GM21360 (cell line): ENCODE measurements at regions not wholly inside any gene's neighbourhood (a gene's known extent, or its start where the extent isn't known, plus 50 kb on each side); places are given as distances from the start of the nearest gene placed in this dataset.
"Not testable (repeated sequence)": the region's sequence is repeated elsewhere in the genome, so short reads cannot be mapped to it uniquely, and the experiment has no call there.

Experiments
- ATAC-seq: cut with Tn5 transposase; IDR thresholded peaks from one replicate; pipeline ENCODE4 v1.9.1; 2021; ENCODE audit warnings: mild to moderate bottlenecking, moderate library complexity; ENCODE audit not compliant: unreplicated experiment

GRCh38 chr5:126125407-126125806, 297.8 kb upstream of the GRAMD2B start:
- no peak for ATAC-seq

- ATAC-seq = no peak
Measured at GRCh38 chr5:126126574-126126973, 296.6 kb upstream of the GRAMD2B start.

GRCh38 chr5:126127371-126127770, 295.8 kb upstream of the GRAMD2B start:
- ATAC-seq = not testable (repeated sequence)

GRCh38 chr5:126129431-126129830, 293.8 kb upstream of the GRAMD2B start:
- ATAC-seq = no peak

- ATAC-seq = no peak
Measured at GRCh38 chr5:126133424-126133823, 289.8 kb upstream of the GRAMD2B start.

DNA sequence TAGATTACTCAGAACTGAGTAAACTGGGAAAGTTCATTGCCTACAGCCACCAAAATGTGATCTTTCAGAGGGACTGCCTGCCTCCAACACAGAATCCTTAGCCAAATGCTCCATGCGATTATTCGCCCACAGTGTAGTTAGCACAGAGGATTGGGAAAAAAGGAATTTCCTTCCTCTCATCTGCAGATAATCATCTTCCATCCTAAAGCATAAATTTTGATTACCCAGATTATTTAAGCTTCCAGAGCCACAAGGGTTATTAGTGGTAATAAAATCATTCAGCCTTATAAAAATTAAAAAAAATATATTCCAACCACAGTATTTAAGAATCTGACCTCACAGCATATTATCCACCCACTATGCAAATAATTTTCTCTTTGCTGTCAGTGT, 285.3 kb upstream of the GRAMD2B start:
- ATAC-seq = no peak

DNA sequence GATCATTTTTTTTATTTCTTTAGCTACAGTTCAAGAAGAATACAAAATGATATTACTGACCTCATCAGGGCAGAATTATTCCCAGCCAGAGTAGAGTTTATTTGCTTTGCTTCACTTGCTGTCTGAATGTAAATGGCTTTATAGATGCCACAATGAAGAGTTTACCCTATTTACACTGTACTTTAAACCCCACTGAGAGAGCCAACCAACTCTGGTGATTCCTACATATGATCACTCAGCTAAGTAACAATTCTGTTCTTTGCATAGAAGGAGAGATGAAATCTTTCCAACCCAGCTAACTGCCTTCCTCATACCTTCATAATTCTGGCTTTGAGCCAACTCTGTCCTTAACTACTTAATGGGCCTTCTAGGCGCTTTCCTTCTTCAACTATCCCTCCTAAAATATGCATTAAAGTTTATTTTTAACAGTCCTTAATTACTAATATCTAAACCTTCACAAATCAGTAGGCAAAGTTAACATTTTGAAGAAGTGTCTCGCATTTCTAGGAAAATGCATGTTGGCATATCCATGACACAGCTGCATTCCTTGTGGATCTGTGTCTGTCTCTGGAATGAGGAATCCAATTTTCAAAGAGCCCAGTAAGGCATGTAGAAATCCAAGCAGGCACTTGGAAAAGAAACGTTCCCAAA, 284.8 kb upstream of the GRAMD2B start:
- ATAC-seq = no peak

- ATAC-seq = no peak
Measured at GRCh38 chr5:126139086-126139485, 284.1 kb upstream of the GRAMD2B start.

GRCh38 chr5:126139773-126140172, 283.4 kb upstream of the GRAMD2B start:
- ATAC-seq = no peak

DNA sequence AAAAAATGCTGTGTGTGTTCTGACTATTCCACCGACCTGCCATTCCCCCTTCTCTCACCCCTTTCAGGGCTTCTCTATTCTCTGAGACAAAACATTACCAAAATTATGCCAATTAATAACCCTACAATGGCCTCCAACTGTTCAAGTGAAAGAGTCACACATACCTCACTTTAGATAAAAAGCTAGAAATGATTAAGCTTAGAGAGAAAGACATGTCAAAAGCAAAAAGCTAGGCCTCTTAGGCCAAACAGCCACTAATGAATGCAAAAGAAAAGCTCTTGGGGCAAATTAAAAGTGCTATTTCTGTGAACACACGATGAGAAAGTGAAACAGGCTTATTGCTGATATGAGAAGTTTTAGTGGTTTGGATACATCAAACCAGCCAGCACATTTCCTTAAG, 279.6 kb upstream of the GRAMD2B start:
- no peak for ATAC-seq

DNA sequence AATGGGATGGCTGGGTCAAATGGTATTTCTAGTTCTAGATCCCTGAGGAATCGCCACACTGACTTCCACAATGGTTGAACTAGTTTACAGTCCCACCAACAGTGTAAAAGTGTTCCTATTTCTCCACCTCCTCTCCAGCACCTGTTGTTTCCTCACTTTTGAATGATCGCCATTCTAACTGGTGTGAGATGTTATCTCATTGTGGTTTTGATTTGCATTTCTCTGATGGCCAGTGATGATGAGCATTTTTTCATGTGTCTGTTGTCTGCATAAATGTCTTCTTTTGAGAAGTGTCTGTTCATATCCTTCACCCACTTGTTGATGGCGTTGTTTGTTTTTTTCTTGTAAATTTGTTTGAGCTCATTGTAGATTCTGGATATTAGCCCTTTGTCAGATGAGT, 272.9 kb upstream of the GRAMD2B start:
- ATAC-seq = not testable (repeated sequence)

DNA sequence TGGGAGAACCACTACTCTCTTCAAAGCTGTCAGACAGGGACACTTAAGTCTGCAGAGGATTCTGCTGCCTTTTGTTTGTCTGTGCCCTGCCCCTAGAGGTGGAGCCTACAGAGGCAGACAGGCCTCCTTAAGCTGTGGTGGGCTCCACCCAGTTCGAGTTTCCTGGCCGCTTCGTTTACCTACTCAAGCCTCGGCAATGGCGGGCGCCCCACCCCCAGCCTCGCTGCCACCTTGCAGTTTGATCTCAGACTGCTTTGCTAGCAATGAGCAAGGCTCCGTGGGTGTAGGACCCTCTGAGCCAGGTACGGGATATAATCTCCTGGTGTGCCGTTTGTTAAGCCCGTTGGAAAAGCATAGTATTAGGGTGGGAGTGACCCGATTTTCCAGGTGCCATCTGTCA, 267.9 kb upstream of the GRAMD2B start:
- ATAC-seq = not testable (repeated sequence)

DNA sequence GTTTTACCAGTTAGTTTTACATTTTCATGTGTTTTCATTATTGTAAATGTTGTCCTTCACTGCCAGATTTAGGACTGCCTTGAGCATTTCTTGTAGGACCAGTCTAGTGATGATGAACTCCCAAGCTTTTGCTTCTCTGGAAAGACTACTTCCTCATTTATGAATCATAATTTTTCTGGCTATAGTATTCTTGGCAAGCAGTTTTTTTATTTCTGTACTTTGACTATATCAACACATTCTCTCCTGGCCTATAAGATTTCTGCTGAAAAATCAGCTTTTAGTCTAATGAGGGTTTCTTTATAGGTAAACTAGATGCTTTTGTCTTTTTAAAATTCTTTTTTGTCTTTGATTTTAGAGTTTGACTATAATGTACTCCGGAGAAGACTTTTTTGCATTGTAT, 256.8 kb upstream of the GRAMD2B start:
- ATAC-seq = no peak

DNA sequence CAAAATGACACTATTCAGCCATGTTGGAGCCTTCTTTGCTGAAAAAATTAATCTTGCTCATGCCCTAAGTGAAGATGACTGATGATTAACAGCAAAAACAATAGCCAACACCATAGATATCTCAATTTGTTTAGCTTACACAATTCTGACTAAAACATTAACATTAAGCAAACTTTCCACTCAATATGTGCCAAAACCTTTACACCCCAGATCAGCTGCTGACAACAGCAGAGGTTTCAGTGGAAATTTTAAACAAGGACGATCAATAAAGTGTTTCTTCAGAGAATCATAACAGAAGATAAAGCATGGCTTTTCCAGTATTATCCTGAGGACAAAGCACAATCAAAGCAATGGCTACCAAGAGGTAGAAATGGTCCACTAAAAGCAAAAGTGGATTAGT, 254.4 kb upstream of the GRAMD2B start:
- no peak for ATAC-seq

GRCh38 chr5:126171916-126172315, 251.3 kb upstream of the GRAMD2B start:
- no peak for ATAC-seq

GRCh38 chr5:126172812-126173211, 250.4 kb upstream of the GRAMD2B start:
- ATAC-seq = no peak

DNA sequence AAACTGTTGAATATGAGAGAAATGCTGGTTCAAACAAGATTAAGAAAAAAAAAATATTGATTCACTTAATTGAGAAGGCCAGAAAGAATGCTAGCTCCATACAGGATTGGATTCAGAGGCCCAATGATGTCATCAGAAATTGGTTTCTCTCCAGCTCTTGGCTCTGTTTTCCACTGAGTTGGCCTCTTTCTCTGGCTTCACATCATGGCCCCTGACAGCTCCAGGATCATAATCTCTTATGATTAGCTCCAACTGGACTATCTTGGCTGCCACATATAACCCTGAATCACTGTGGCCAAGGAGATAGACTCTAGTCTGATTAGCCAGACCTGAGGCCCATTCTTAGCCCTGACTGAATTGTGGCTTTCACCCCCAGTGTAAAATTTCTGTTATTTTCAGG, 244.7 kb upstream of the GRAMD2B start:
- no peak for ATAC-seq

- no peak for ATAC-seq
Measured at GRCh38 chr5:126182971-126183695, 240.1 kb upstream of the GRAMD2B start.

DNA sequence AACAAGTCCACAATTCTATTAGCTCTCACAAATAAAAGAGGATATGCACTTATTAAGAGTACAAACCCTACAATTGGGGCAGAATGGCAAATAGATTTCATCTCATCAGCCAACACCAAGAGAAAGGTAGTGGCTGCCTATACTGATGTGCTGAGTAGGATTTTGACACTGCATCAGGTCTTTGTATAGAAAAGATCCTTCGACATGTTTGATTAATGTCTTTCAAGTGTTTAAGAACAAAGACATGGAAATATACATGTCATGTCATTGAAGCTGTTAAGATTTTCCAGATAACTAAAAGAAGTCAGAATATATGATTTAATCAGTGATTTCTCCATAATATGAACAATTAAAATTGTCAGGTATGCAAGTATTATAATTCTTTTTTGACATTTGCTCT, 238.7 kb upstream of the GRAMD2B start:
- ATAC-seq = no peak

- no peak for ATAC-seq
Measured at GRCh38 chr5:126186210-126186609, 237.0 kb upstream of the GRAMD2B start.

DNA sequence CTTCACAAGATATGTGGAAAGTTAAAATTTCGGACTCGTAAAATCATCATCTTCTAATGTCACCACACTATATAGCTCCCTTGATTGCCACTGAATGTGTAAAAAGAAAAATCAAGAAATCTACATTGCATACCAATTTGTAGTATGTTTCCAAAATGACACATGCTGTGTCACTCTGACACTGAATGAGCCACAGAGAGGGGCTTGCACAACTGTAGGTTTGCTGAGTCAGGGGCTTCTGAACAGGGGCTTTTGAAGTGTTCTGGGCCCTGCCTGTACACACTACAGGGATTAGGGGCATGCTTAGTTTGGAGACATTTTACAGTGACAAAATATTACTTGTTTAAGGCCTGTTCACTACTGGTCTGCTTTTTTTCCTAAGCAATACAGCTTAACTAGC, 234.4 kb upstream of the GRAMD2B start:
- no peak for ATAC-seq

DNA sequence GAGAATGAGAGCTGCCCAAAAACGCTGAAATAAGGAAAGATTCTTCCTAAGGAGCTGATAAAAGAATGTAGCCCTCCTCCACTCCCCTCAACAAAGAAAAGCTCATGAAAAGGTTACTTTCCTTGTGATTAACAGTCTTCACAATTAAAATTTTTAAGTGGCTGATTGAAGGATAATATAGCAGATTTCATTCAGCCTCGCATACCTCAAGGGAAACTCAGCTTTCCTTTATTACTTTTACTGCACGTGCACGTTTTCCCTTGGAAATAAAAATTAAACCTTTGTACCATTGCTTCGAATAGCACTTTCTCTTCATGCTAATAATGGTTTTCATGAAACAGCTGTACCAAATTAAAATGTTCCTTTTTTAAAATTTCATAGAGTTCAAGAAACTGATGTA, 234.0 kb upstream of the GRAMD2B start:
- ATAC-seq = no peak

- no peak for ATAC-seq
Measured at GRCh38 chr5:126189862-126190261, 233.3 kb upstream of the GRAMD2B start.
